Loucy (cell line): ENCODE measurements at regions not wholly inside any gene's neighbourhood (a gene's known extent, or its start where the extent isn't known, plus 50 kb on each side); places are given as distances from the start of the nearest gene placed in this dataset.

Experiments used
- EZH2phosphoT487 ChIP-seq: fragments of 200-600 bp; IDR thresholded peaks from 2 replicates; pipeline ENCODE4 v1.6.1; 2018; ENCODE audit warnings: antibody characterized with exemption, mild to moderate bottlenecking, moderate library complexity, borderline replicate concordance
- TF ChIP-seq, protein P1 (sequence below): fragments of 200-600 bp; sonication (generic); conservative IDR thresholded peaks from 2 replicates; pipeline ENCODE4 v1.5.1; 2014; ENCODE audit warnings: mild to moderate bottlenecking, antibody characterized with exemption, low read length

DNA sequence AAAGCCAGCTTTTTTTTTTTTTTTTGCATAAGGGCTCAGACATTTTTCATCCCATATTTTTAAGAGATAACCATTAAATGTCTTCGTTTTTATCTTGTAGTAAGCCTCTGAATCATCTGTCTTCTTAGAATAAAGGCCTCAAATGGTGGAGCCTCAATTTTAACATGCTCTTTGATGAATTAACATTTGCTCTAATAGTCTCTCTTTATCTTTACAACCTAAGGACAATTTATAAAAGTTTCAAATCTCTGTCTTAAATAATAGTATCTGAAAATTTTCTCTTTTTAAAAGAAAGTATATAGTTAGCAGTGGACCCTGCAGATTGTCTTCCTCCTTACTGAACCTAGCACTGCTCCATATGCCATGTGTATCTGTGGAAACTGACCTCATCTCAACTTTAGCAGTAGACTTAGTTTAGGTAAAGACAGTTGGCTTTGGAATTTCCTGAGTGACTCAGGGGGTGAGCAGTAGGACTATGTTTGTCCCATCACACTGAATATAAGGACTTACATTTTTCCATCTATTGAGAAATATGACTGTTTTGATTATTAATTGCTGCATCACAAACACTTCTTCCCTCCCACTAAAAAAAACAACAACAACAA is 1658.0 kb downstream of the STIM2 start:
- TF ChIP-seq, protein P1, sequence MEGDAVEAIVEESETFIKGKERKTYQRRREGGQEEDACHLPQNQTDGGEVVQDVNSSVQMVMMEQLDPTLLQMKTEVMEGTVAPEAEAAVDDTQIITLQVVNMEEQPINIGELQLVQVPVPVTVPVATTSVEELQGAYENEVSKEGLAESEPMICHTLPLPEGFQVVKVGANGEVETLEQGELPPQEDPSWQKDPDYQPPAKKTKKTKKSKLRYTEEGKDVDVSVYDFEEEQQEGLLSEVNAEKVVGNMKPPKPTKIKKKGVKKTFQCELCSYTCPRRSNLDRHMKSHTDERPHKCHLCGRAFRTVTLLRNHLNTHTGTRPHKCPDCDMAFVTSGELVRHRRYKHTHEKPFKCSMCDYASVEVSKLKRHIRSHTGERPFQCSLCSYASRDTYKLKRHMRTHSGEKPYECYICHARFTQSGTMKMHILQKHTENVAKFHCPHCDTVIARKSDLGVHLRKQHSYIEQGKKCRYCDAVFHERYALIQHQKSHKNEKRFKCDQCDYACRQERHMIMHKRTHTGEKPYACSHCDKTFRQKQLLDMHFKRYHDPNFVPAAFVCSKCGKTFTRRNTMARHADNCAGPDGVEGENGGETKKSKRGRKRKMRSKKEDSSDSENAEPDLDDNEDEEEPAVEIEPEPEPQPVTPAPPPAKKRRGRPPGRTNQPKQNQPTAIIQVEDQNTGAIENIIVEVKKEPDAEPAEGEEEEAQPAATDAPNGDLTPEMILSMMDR, result no peak
- no peak for TF ChIP-seq EZH2phosphoT487
